ENCODE measurements at regions not wholly inside any gene's neighbourhood (a gene's known extent, or its start where the extent isn't known, plus 50 kb on each side); places are given as distances from the start of the nearest gene placed in this dataset.

- Histone ChIP-seq H3K9ac (ENCODE audit: low read depth in 1 of 2, low read length in 2 of 2) (no peak overlapping the region), H3K36me3 (ENCODE audit: control insufficient read depth in 2 of 2, insufficient read depth in 2 of 2, low read length in 2 of 2) (no peaks in the 10 kb centered on the region), H3K4me3 (ENCODE audit: low read length in 2 of 2) (no peak overlapping the region), H3K27ac (ENCODE audit: low read depth in 2 of 2, low read length in 2 of 2) (no peak overlapping the region), H3K27me3 (ENCODE audit: control insufficient read depth in 2 of 2, insufficient read depth in 2 of 2, low read length in 2 of 2) (no peaks in the 10 kb centered on the region), H3K9me3 (ENCODE audit: control insufficient read depth in 2 of 2, low read length in 2 of 2) (no peaks in the 10 kb centered on the region), H3K4me1 (ENCODE audit: control insufficient read depth in 2 of 2, insufficient read depth in 2 of 2, low read length in 2 of 2) (no peaks in the 10 kb centered on the region)
Observed at GRCh38 chr6:87873556-87873955, 171.5 kb upstream of the AKIRIN2 start.

GRCh38 chr6:87870556-87870955, 168.5 kb upstream of the AKIRIN2 start:
- H3K9ac ChIP-seq (ENCODE audit: low read depth in 1 of 2, low read length in 2 of 2), result no peak overlapping the region
- no peak overlapping the region for H3K4me3 ChIP-seq (ENCODE audit: low read length in 2 of 2)
- no peaks in the 10 kb centered on the region for H3K4me1 ChIP-seq (ENCODE audit: control insufficient read depth in 2 of 2, insufficient read depth in 2 of 2, low read length in 2 of 2)
- H3K9me3 ChIP-seq (ENCODE audit: control insufficient read depth in 2 of 2, low read length in 2 of 2), result no peaks in the 10 kb centered on the region
- no peak overlapping the region for H3K27ac ChIP-seq (ENCODE audit: low read depth in 2 of 2, low read length in 2 of 2)
- H3K36me3 ChIP-seq (ENCODE audit: control insufficient read depth in 2 of 2, insufficient read depth in 2 of 2, low read length in 2 of 2), result no peaks in the 10 kb centered on the region
- no peaks in the 10 kb centered on the region for H3K27me3 ChIP-seq (ENCODE audit: control insufficient read depth in 2 of 2, insufficient read depth in 2 of 2, low read length in 2 of 2)

GRCh38 chr6:87869064-87869905, 167.3 kb upstream of the AKIRIN2 start:
- H3K27ac ChIP-seq (ENCODE audit: low read depth in 2 of 2, low read length in 2 of 2), result no peak overlapping the region
- H3K27me3 ChIP-seq (ENCODE audit: control insufficient read depth in 2 of 2, insufficient read depth in 2 of 2, low read length in 2 of 2), result no peaks in the 10 kb centered on the region
- no peak overlapping the region for H3K4me3 ChIP-seq (ENCODE audit: low read length in 2 of 2)
- no peak overlapping the region for H3K9ac ChIP-seq (ENCODE audit: low read depth in 1 of 2, low read length in 2 of 2)
- no peaks in the 10 kb centered on the region for H3K9me3 ChIP-seq (ENCODE audit: control insufficient read depth in 2 of 2, low read length in 2 of 2)
- H3K4me1 ChIP-seq (ENCODE audit: control insufficient read depth in 2 of 2, insufficient read depth in 2 of 2, low read length in 2 of 2), result no peaks in the 10 kb centered on the region
- H3K36me3 ChIP-seq (ENCODE audit: control insufficient read depth in 2 of 2, insufficient read depth in 2 of 2, low read length in 2 of 2), result no peaks in the 10 kb centered on the region

GRCh38 chr6:87860902-87861301, 158.9 kb upstream of the AKIRIN2 start:
- Histone ChIP-seq H3K27me3 (ENCODE audit: control insufficient read depth in 2 of 2, insufficient read depth in 2 of 2, low read length in 2 of 2) (no peaks in the 10 kb centered on the region), H3K9ac (ENCODE audit: low read depth in 1 of 2, low read length in 2 of 2) (no peak overlapping the region), H3K4me3 (ENCODE audit: low read length in 2 of 2) (no peak overlapping the region), H3K27ac (ENCODE audit: low read depth in 2 of 2, low read length in 2 of 2) (no peak overlapping the region), H3K9me3 (ENCODE audit: control insufficient read depth in 2 of 2, low read length in 2 of 2) (no peaks in the 10 kb centered on the region), H3K4me1 (ENCODE audit: control insufficient read depth in 2 of 2, insufficient read depth in 2 of 2, low read length in 2 of 2) (no peaks in the 10 kb centered on the region), H3K36me3 (ENCODE audit: control insufficient read depth in 2 of 2, insufficient read depth in 2 of 2, low read length in 2 of 2) (no peaks in the 10 kb centered on the region)

GRCh38 chr6:87858440-87858839, 156.4 kb upstream of the AKIRIN2 start:
- H3K36me3 ChIP-seq (ENCODE audit: control insufficient read depth in 2 of 2, insufficient read depth in 2 of 2, low read length in 2 of 2), result no peaks in the 10 kb centered on the region
- H3K9me3 ChIP-seq (ENCODE audit: control insufficient read depth in 2 of 2, low read length in 2 of 2), result no peaks in the 10 kb centered on the region
- H3K27ac ChIP-seq (ENCODE audit: low read depth in 2 of 2, low read length in 2 of 2), result no peak overlapping the region
- no peak overlapping the region for H3K9ac ChIP-seq (ENCODE audit: low read depth in 1 of 2, low read length in 2 of 2)
- no peaks in the 10 kb centered on the region for H3K4me1 ChIP-seq (ENCODE audit: control insufficient read depth in 2 of 2, insufficient read depth in 2 of 2, low read length in 2 of 2)
- H3K27me3 ChIP-seq (ENCODE audit: control insufficient read depth in 2 of 2, insufficient read depth in 2 of 2, low read length in 2 of 2), result no peaks in the 10 kb centered on the region
- no peak overlapping the region for H3K4me3 ChIP-seq (ENCODE audit: low read length in 2 of 2)

GRCh38 chr6:87851674-87852299, 149.8 kb upstream of the AKIRIN2 start:
- no peaks in the 10 kb centered on the region for H3K4me1 ChIP-seq (ENCODE audit: control insufficient read depth in 2 of 2, insufficient read depth in 2 of 2, low read length in 2 of 2)
- no peaks in the 10 kb centered on the region for H3K9me3 ChIP-seq (ENCODE audit: control insufficient read depth in 2 of 2, low read length in 2 of 2)
- H3K27me3 ChIP-seq (ENCODE audit: control insufficient read depth in 2 of 2, insufficient read depth in 2 of 2, low read length in 2 of 2), result no peaks in the 10 kb centered on the region
- H3K4me3 ChIP-seq (ENCODE audit: low read length in 2 of 2), result no peak overlapping the region
- H3K36me3 ChIP-seq (ENCODE audit: control insufficient read depth in 2 of 2, insufficient read depth in 2 of 2, low read length in 2 of 2), result no peaks in the 10 kb centered on the region
- H3K27ac ChIP-seq (ENCODE audit: low read depth in 2 of 2, low read length in 2 of 2), result no peak overlapping the region
- no peak overlapping the region for H3K9ac ChIP-seq (ENCODE audit: low read depth in 1 of 2, low read length in 2 of 2)

GRCh38 chr6:87848616-87849015, 146.6 kb upstream of the AKIRIN2 start:
- no peak overlapping the region for H3K4me3 ChIP-seq (ENCODE audit: low read length in 2 of 2)
- no peak overlapping the region for H3K9ac ChIP-seq (ENCODE audit: low read depth in 1 of 2, low read length in 2 of 2)
- no peak overlapping the region for H3K27ac ChIP-seq (ENCODE audit: low read depth in 2 of 2, low read length in 2 of 2)
- no peaks in the 10 kb centered on the region for H3K4me1 ChIP-seq (ENCODE audit: control insufficient read depth in 2 of 2, insufficient read depth in 2 of 2, low read length in 2 of 2)
- no peaks in the 10 kb centered on the region for H3K27me3 ChIP-seq (ENCODE audit: control insufficient read depth in 2 of 2, insufficient read depth in 2 of 2, low read length in 2 of 2)
- H3K9me3 ChIP-seq (ENCODE audit: control insufficient read depth in 2 of 2, low read length in 2 of 2), result no peaks in the 10 kb centered on the region
- H3K36me3 ChIP-seq (ENCODE audit: control insufficient read depth in 2 of 2, insufficient read depth in 2 of 2, low read length in 2 of 2), result no peaks in the 10 kb centered on the region

GRCh38 chr6:87847830-87848210, 145.8 kb upstream of the AKIRIN2 start:
- H3K9me3 ChIP-seq (ENCODE audit: control insufficient read depth in 2 of 2, low read length in 2 of 2), result no peaks in the 10 kb centered on the region
- no peaks in the 10 kb centered on the region for H3K4me1 ChIP-seq (ENCODE audit: control insufficient read depth in 2 of 2, insufficient read depth in 2 of 2, low read length in 2 of 2)
- H3K27me3 ChIP-seq (ENCODE audit: control insufficient read depth in 2 of 2, insufficient read depth in 2 of 2, low read length in 2 of 2), result no peaks in the 10 kb centered on the region
- no peak overlapping the region for H3K9ac ChIP-seq (ENCODE audit: low read depth in 1 of 2, low read length in 2 of 2)
- H3K36me3 ChIP-seq (ENCODE audit: control insufficient read depth in 2 of 2, insufficient read depth in 2 of 2, low read length in 2 of 2), result no peaks in the 10 kb centered on the region
- no peak overlapping the region for H3K27ac ChIP-seq (ENCODE audit: low read depth in 2 of 2, low read length in 2 of 2)
- H3K4me3 ChIP-seq (ENCODE audit: low read length in 2 of 2), result no peak overlapping the region

- H3K36me3 ChIP-seq (ENCODE audit: control insufficient read depth in 2 of 2, insufficient read depth in 2 of 2, low read length in 2 of 2), result no peaks in the 10 kb centered on the region
- no peak overlapping the region for H3K9ac ChIP-seq (ENCODE audit: low read depth in 1 of 2, low read length in 2 of 2)
- H3K4me3 ChIP-seq (ENCODE audit: low read length in 2 of 2), result no peak overlapping the region
- no peaks in the 10 kb centered on the region for H3K4me1 ChIP-seq (ENCODE audit: control insufficient read depth in 2 of 2, insufficient read depth in 2 of 2, low read length in 2 of 2)
- H3K9me3 ChIP-seq (ENCODE audit: control insufficient read depth in 2 of 2, low read length in 2 of 2), result no peaks in the 10 kb centered on the region
- H3K27ac ChIP-seq (ENCODE audit: low read depth in 2 of 2, low read length in 2 of 2), result no peak overlapping the region
- H3K27me3 ChIP-seq (ENCODE audit: control insufficient read depth in 2 of 2, insufficient read depth in 2 of 2, low read length in 2 of 2), result no peaks in the 10 kb centered on the region
Observed at GRCh38 chr6:87847135-87847829, 145.2 kb upstream of the AKIRIN2 start.

GRCh38 chr6:87846434-87846833, 144.4 kb upstream of the AKIRIN2 start:
- H3K4me3 ChIP-seq (ENCODE audit: low read length in 2 of 2), result no peak overlapping the region
- no peaks in the 10 kb centered on the region for H3K4me1 ChIP-seq (ENCODE audit: control insufficient read depth in 2 of 2, insufficient read depth in 2 of 2, low read length in 2 of 2)
- H3K27me3 ChIP-seq (ENCODE audit: control insufficient read depth in 2 of 2, insufficient read depth in 2 of 2, low read length in 2 of 2), result no peaks in the 10 kb centered on the region
- H3K36me3 ChIP-seq (ENCODE audit: control insufficient read depth in 2 of 2, insufficient read depth in 2 of 2, low read length in 2 of 2), result no peaks in the 10 kb centered on the region
- no peak overlapping the region for H3K9ac ChIP-seq (ENCODE audit: low read depth in 1 of 2, low read length in 2 of 2)
- no peaks in the 10 kb centered on the region for H3K9me3 ChIP-seq (ENCODE audit: control insufficient read depth in 2 of 2, low read length in 2 of 2)
- H3K27ac ChIP-seq (ENCODE audit: low read depth in 2 of 2, low read length in 2 of 2), result no peak overlapping the region
